HEK293T (cell line): ENCODE measurements at regions not wholly inside any gene's neighbourhood (a gene's known extent, or its start where the extent isn't known, plus 50 kb on each side); places are given as distances from the start of the nearest gene placed in this dataset.

Experiments used
- ARNT ChIP-seq: fragments of 450-650 bp; IDR thresholded peaks from 2 replicates; pipeline ENCODE4 v1.6.1; 2017; ENCODE audit warnings: mild to moderate bottlenecking
- BHLHE40 ChIP-seq: fragments of 450-650 bp; IDR thresholded peaks from 2 replicates; pipeline ENCODE4 v1.6.1; 2016; ENCODE audit warnings: mild to moderate bottlenecking, moderate library complexity, borderline replicate concordance
- ELF4 ChIP-seq: fragments of 450-650 bp; IDR thresholded peaks from 2 replicates; pipeline ENCODE4 v1.6.1; 2017; ENCODE audit warnings: antibody characterized with exemption
- FOXA1 ChIP-seq: fragments of 450-650 bp; IDR thresholded peaks from 2 replicates; pipeline ENCODE4 v1.6.1; 2016; ENCODE audit warnings: mild to moderate bottlenecking
- FOXK2 ChIP-seq: fragments of 450-650 bp; IDR thresholded peaks from 2 replicates; pipeline ENCODE4 v1.6.1; 2016; ENCODE audit warnings: mild to moderate bottlenecking
- FOXM1 ChIP-seq: fragments of 450-650 bp; IDR thresholded peaks from 2 replicates; pipeline ENCODE4 v1.6.1; 2017; ENCODE audit warnings: mild to moderate bottlenecking, borderline replicate concordance
- L3MBTL2 ChIP-seq: fragments of 450-650 bp; conservative IDR thresholded peaks from 2 replicates; pipeline ENCODE4 v1.6.1; 2016; ENCODE audit warnings: mild to moderate bottlenecking
- LEF1 ChIP-seq: fragments of 450-650 bp; IDR thresholded peaks from 2 replicates; pipeline ENCODE4 v1.6.1; 2017; ENCODE audit warnings: mild to moderate bottlenecking, borderline replicate concordance
- SP1 ChIP-seq: fragments of 450-650 bp; IDR thresholded peaks from 2 replicates; pipeline ENCODE4 v1.6.1; 2017
- SUZ12 ChIP-seq: fragments of 450-650 bp; IDR thresholded peaks from 2 replicates; pipeline ENCODE4 v1.6.1; 2016; ENCODE audit warnings: mild to moderate bottlenecking
- ZNF384 ChIP-seq: fragments of 450-650 bp; IDR thresholded peaks from 2 replicates; pipeline ENCODE4 v1.6.1; 2016
- TF ChIP-seq, protein P1 (sequence below): fragments of 450-650 bp; IDR thresholded peaks from 2 replicates; pipeline ENCODE4 v1.6.1; 2016

DNA sequence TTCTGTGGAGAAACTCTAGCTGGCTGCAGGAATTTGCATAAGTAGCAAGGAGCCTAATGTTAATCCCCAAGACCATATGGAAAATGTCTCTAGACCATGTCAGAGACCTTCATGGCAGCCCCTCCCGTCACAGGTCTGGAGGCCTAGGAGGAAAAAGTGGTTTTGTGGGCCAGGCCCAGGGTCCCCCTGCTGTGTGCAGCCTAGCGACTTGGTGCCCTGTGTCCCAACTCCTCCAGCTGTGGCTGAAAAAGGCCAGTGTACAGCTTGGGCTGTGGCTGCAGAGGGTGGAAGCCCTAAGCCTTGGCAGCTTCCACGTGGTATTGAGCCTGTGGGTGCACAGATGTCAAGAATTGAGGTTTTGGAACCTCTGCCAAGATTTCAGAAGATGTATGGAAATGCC, 306.9 kb upstream of the CA10 start:
- TF ChIP-seq FOXA1, result no peak
- no peak for TF ChIP-seq L3MBTL2
- TF ChIP-seq, protein P1, sequence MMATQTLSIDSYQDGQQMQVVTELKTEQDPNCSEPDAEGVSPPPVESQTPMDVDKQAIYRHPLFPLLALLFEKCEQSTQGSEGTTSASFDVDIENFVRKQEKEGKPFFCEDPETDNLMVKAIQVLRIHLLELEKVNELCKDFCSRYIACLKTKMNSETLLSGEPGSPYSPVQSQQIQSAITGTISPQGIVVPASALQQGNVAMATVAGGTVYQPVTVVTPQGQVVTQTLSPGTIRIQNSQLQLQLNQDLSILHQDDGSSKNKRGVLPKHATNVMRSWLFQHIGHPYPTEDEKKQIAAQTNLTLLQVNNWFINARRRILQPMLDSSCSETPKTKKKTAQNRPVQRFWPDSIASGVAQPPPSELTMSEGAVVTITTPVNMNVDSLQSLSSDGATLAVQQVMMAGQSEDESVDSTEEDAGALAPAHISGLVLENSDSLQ, result no peak
- no peak for TF ChIP-seq BHLHE40
- no peak for TF ChIP-seq FOXM1
- TF ChIP-seq SP1, result no peak
- no peak for TF ChIP-seq ZNF384
- TF ChIP-seq SUZ12, result no peak
- TF ChIP-seq ELF4, result no peak
- no peak for TF ChIP-seq ARNT
- TF ChIP-seq FOXK2, result no peak
- no peak for TF ChIP-seq LEF1
